ENCODE measurements at regions not wholly inside any gene's neighbourhood (a gene's known extent, or its start where the extent isn't known, plus 50 kb on each side); places are given as distances from the start of the nearest gene placed in this dataset.

DNA sequence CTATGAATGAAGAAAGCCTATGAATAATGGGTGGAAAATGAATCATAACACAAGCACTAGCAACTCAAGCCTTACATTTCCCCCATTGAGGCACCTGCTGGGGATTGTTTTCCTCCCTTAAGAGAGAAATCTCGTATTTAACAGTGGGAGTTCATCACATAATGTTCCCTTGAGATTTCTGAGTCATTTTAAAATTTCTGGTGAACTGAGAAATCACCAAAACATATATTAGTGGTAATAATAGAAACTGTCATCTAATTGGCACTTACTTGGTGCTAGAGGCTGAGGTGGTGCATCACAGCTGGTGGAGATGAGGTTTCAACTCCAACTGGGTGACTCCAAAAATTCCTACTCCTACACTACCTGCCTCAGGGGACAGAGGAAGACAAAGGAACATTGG, 561.3 kb upstream of the LCORL start:
- H3K27ac ChIP-seq (replicated peaks) = no peak overlapping the region
- DNase-seq (ENCODE audit: low read depth in 1 of 2, low spot score in 1 of 2) = no peak
- TF ChIP-seq, protein P1, sequence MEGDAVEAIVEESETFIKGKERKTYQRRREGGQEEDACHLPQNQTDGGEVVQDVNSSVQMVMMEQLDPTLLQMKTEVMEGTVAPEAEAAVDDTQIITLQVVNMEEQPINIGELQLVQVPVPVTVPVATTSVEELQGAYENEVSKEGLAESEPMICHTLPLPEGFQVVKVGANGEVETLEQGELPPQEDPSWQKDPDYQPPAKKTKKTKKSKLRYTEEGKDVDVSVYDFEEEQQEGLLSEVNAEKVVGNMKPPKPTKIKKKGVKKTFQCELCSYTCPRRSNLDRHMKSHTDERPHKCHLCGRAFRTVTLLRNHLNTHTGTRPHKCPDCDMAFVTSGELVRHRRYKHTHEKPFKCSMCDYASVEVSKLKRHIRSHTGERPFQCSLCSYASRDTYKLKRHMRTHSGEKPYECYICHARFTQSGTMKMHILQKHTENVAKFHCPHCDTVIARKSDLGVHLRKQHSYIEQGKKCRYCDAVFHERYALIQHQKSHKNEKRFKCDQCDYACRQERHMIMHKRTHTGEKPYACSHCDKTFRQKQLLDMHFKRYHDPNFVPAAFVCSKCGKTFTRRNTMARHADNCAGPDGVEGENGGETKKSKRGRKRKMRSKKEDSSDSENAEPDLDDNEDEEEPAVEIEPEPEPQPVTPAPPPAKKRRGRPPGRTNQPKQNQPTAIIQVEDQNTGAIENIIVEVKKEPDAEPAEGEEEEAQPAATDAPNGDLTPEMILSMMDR (IDR thresholded peaks at IDR 0.05; ENCODE audit: insufficient read depth, low read length) = no peak
- TF ChIP-seq, protein P2, sequence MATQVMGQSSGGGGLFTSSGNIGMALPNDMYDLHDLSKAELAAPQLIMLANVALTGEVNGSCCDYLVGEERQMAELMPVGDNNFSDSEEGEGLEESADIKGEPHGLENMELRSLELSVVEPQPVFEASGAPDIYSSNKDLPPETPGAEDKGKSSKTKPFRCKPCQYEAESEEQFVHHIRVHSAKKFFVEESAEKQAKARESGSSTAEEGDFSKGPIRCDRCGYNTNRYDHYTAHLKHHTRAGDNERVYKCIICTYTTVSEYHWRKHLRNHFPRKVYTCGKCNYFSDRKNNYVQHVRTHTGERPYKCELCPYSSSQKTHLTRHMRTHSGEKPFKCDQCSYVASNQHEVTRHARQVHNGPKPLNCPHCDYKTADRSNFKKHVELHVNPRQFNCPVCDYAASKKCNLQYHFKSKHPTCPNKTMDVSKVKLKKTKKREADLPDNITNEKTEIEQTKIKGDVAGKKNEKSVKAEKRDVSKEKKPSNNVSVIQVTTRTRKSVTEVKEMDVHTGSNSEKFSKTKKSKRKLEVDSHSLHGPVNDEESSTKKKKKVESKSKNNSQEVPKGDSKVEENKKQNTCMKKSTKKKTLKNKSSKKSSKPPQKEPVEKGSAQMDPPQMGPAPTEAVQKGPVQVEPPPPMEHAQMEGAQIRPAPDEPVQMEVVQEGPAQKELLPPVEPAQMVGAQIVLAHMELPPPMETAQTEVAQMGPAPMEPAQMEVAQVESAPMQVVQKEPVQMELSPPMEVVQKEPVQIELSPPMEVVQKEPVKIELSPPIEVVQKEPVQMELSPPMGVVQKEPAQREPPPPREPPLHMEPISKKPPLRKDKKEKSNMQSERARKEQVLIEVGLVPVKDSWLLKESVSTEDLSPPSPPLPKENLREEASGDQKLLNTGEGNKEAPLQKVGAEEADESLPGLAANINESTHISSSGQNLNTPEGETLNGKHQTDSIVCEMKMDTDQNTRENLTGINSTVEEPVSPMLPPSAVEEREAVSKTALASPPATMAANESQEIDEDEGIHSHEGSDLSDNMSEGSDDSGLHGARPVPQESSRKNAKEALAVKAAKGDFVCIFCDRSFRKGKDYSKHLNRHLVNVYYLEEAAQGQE (IDR thresholded peaks at IDR 0.05; ENCODE audit: insufficient replicate concordance, low read depth) = no peak
- no peak for TF ChIP-seq SPI1 (IDR thresholded peaks at IDR 0.05; ENCODE audit: borderline replicate concordance, low read depth)
- no peak for TF ChIP-seq GABPA (IDR thresholded peaks at IDR 0.05; ENCODE audit: low read depth)
- no peak for TF ChIP-seq POLR2AphosphoS5 (IDR thresholded peaks at IDR 0.05; ENCODE audit: low read depth)
- no peaks in the 10 kb centered on the region for H3K27me3 ChIP-seq (ENCODE audit: insufficient read depth, poor library complexity, severe bottlenecking)
- H3K4me3 ChIP-seq (replicated peaks; ENCODE audit: insufficient read depth, low read length) = no peak overlapping the region

DNA sequence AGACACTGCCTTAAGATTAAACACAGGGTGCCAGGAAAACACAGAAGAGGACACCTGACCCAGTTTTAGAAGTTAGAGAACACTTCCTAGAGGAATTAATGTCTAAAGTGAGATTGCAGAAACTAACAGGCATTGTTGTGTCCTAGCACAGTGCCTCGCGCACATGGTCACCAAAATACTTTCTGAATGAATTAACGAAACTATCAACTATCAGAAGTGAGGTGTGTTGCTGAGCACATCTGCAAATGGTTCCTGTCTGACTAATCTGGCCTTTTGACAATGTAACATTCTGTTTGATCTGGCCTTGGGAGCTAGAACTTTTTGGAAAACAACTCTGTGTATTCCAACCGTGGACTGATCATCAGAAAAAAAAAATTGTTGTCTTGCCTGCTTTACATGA, 556.8 kb upstream of the LCORL start:
- no peaks in the 10 kb centered on the region for H3K27me3 ChIP-seq (ENCODE audit: insufficient read depth, poor library complexity, severe bottlenecking)
- H3K27ac ChIP-seq (replicated peaks) = no peak overlapping the region
- no peak for TF ChIP-seq GABPA (IDR thresholded peaks at IDR 0.05; ENCODE audit: low read depth)
- TF ChIP-seq, protein P1 (IDR thresholded peaks at IDR 0.05; ENCODE audit: insufficient read depth, low read length) = no peak
- no peak for TF ChIP-seq SPI1 (IDR thresholded peaks at IDR 0.05; ENCODE audit: borderline replicate concordance, low read depth)
- TF ChIP-seq, protein P2 (IDR thresholded peaks at IDR 0.05; ENCODE audit: insufficient replicate concordance, low read depth) = no peak
- no peak for TF ChIP-seq POLR2AphosphoS5 (IDR thresholded peaks at IDR 0.05; ENCODE audit: low read depth)
- no peak overlapping the region for H3K4me3 ChIP-seq (replicated peaks; ENCODE audit: insufficient read depth, low read length)
- DNase-seq (ENCODE audit: low read depth in 1 of 2, low spot score in 1 of 2) = no peak

DNA sequence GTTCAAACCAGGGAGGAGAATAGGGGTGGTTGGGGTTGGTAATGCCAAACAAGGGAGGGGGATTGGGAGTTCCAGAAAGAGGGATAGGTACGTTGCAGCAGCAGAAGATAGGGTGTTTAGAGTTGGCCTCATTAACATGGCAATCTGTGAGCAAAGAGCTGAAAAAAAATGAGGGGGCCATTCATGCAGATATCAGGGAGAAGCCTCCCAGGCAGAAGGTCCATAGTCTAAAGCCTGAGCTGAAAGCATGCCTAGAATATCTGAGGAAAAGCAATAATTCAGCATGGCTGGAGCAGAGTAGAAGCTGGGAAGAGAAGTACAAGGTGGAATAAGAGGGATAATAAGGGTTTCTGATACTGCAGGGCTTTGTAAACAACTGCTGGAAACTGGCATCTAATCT, 550.9 kb upstream of the LCORL start:
- Histone ChIP-seq H3K27me3 (ENCODE audit: insufficient read depth, poor library complexity, severe bottlenecking) (no peaks in the 10 kb centered on the region), H3K27ac (replicated peaks) (no peak overlapping the region), H3K4me3 (replicated peaks; ENCODE audit: insufficient read depth, low read length) (no peak overlapping the region)
- no peak for DNase-seq (ENCODE audit: low read depth in 1 of 2, low spot score in 1 of 2)
- TF ChIP-seq, protein P1 (IDR thresholded peaks at IDR 0.05; ENCODE audit: insufficient read depth, low read length) = no peak
- no peak for TF ChIP-seq POLR2AphosphoS5 (IDR thresholded peaks at IDR 0.05; ENCODE audit: low read depth)
- TF ChIP-seq GABPA (IDR thresholded peaks at IDR 0.05; ENCODE audit: low read depth) = no peak
- TF ChIP-seq, protein P2 (IDR thresholded peaks at IDR 0.05; ENCODE audit: insufficient replicate concordance, low read depth) = no peak
- TF ChIP-seq SPI1 (IDR thresholded peaks at IDR 0.05; ENCODE audit: borderline replicate concordance, low read depth) = no peak

Measured in HL-60 (cell line).